ENCODE measurements at regions not wholly inside any gene's neighbourhood (a gene's known extent, or its start where the extent isn't known, plus 50 kb on each side); places are given as distances from the start of the nearest gene placed in this dataset.

- no peak for DNase-seq
Measured at GRCh38 chr22:27476729-27477128, 324.8 kb downstream of the MN1 start.

- DNase-seq = no peak
Measured at GRCh38 chr22:27477171-27477570, 324.4 kb downstream of the MN1 start.

- no peak for DNase-seq
Measured at GRCh38 chr22:27480487-27480886, 321.1 kb downstream of the MN1 start.

- DNase-seq = peak; percentile 32
Measured at GRCh38 chr22:27482402-27482801, 319.2 kb downstream of the MN1 start.

- DNase-seq = no peak
Measured at GRCh38 chr22:27483095-27483785, 318.3 kb downstream of the MN1 start.

GRCh38 chr22:27485842-27486241, 315.7 kb downstream of the MN1 start:
- DNase-seq = no peak

GRCh38 chr22:27487600-27488452, 313.7 kb downstream of the MN1 start:
- DNase-seq = no peak

GRCh38 chr22:27488456-27489177, 312.9 kb downstream of the MN1 start:
- no peak for DNase-seq

GRCh38 chr22:27489178-27489675, 312.3 kb downstream of the MN1 start:
- no peak for DNase-seq

GRCh38 chr22:27490080-27490479, 311.5 kb downstream of the MN1 start:
- DNase-seq = no peak

- DNase-seq = no peak
Measured at GRCh38 chr22:27491888-27492287, 309.7 kb downstream of the MN1 start.

- no peak for DNase-seq
Measured at GRCh38 chr22:27492566-27493201, 308.9 kb downstream of the MN1 start.

- no peak for DNase-seq
Measured at GRCh38 chr22:27493796-27494195, 307.8 kb downstream of the MN1 start.

- DNase-seq = no peak
Measured at GRCh38 chr22:27494785-27495184, 306.8 kb downstream of the MN1 start.

- DNase-seq = no peak
Measured at GRCh38 chr22:27495325-27495724, 306.2 kb downstream of the MN1 start.

- DNase-seq = no peak
Measured at GRCh38 chr22:27499121-27499520, 302.4 kb downstream of the MN1 start.

- DNase-seq = no peak
Measured at GRCh38 chr22:27501191-27501936, 300.2 kb downstream of the MN1 start.

GRCh38 chr22:27502327-27502726, 299.2 kb downstream of the MN1 start:
- DNase-seq = no peak

- DNase-seq = no peak
Measured at GRCh38 chr22:27504360-27505253, 296.9 kb downstream of the MN1 start.

GRCh38 chr22:27507111-27507611, 294.4 kb downstream of the MN1 start:
- DNase-seq = no peak
